Fibroblast of villous mesenchyme (primary cell): ENCODE measurements at regions not wholly inside any gene's neighbourhood (a gene's known extent, or its start where the extent isn't known, plus 50 kb on each side); places are given as distances from the start of the nearest gene placed in this dataset.
"Not testable (repeated sequence)": the region's sequence is repeated elsewhere in the genome, so short reads cannot be mapped to it uniquely, and the experiment has no call there.

Experiments
- DNase-seq: peaks from one replicate; pipeline ENCODE4 v3.0.0-alpha.2; 2010; ENCODE audit warnings: low read depth
- H3K4me3 ChIP-seq: 2 replicates; pipeline ENCODE4 v1.5.1; 2011; ENCODE audit warnings: low read depth, mild to moderate bottlenecking, low read length
- CTCF ChIP-seq: IDR thresholded peaks from 2 replicates; pipeline ENCODE4 v1.5.1; 2012; ENCODE audit warnings: low read depth, mild to moderate bottlenecking, low read length; ENCODE audit not compliant: insufficient read depth

DNA sequence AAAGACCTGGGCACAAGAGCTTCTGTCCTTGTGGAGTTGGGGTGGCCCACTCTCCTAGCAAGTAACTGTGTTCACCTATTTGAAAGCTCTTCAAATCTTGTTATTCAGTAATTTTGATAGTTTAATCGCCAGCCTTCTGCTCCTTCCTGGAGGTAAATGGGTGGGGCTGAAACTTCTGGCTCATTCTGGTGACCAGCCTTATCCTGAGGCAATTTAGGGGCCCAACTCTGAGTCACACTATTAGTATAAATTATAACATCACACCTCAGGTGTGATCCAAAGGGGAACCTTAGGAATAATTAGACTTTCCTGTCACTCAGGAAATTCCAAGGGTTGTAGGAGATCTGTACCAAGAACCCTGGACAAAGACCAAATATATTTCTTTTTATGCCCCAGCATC, 255.8 kb upstream of the RGPD4 start:
- TF ChIP-seq CTCF: no peak
- H3K4me3 ChIP-seq: no peak overlapping the region
- DNase-seq: no peak

DNA sequence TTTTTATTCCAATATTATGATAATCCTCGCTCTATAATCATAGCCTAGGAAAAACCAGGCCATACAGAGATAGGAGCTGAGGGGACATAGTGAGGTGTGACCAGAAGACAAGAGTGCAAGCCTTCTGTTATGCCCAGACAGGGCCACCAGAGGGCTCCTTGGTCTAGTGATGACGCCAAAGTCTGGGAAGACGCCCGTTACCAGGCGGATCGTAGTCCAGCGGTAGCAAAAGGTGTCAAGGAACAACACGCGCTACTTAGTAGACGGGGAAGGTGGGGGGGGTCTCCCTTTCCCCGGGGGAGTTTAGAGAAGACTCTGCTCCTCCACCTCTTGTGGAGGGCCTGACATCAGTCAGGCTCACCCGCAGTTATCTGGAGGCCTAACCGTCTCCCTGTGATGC, 253.8 kb upstream of the RGPD4 start:
- not testable (repeated sequence) for H3K4me3 ChIP-seq, DNase-seq
- TF ChIP-seq CTCF: peak; percentile 31

- H3K4me3 ChIP-seq: no peak overlapping the region
- no peak for TF ChIP-seq CTCF
- no peak for DNase-seq
These were observed 249.7 kb upstream of the RGPD4 start for GRCh38 chr2:107576991-107577390.

DNA sequence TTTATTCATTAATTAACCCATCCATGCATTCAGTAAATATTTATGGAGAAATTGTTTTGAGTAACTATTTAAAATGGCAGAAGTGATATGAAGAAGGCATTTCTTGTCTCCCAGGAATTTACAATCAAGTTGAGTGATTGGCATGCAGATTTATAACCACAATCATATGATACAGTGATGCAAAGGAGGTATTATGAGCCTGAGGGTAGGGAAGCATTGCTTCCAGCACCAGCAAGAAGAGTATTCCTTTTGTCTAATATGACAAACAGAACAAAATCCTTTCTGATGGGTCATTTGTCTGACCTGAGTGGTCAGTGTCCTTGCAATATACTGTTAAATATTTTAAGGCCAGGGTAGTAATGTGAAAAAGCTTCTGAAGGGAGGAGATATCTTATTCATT, 244.2 kb upstream of the RGPD4 start:
- no peak overlapping the region for H3K4me3 ChIP-seq
- DNase-seq: no peak
- no peak for TF ChIP-seq CTCF

DNA sequence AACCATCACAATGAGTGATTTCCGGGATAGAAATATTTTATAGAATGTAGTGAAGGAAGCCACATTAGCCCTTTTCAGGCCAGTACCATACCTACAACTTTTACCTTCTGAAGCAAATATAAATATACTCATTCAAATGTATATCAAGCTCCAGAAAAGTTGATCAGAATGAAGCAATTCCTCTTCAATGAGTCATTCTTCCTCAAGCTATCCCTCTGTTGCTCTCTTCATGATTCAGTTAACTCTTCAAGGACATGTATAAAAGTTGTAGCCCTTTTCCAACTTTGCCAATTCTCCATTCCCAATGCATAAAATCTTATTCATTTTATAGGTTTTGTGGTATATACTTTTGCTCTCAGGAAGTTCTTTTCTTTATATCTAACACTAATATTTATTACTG, 242.1 kb upstream of the RGPD4 start:
- no peak overlapping the region for H3K4me3 ChIP-seq
- no peak for TF ChIP-seq CTCF
- DNase-seq: no peak

- H3K4me3 ChIP-seq: no peak overlapping the region
- no peak for TF ChIP-seq CTCF
- DNase-seq: peak; percentile 21
These were observed 240.8 kb upstream of the RGPD4 start for GRCh38 chr2:107585851-107586250.

DNA sequence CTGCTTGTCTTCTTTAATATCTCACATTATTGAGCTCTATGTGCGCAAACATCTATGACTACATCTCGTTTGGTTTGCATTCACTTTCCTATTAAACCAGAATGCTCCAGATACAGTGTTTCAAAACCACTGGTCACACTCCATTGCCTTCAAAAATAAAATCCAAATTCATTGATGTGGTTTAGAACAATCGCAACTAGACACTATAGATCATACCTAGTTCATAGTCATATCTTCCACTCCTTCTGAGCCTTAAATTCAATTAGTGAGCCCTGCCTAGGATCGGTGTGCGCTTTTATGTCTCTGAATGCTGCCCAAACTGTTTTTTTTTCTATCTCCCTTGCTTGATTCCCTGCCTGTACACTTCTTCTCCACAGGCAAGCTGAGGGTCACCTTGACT, 238.5 kb upstream of the RGPD4 start:
- no peak for TF ChIP-seq CTCF
- DNase-seq: no peak
- H3K4me3 ChIP-seq: no peak overlapping the region
